CD4-positive, alpha-beta T cell treated with Interleukin-15 for 1 hour (primary cell): ENCODE measurements at regions not wholly inside any gene's neighbourhood (a gene's known extent, or its start where the extent isn't known, plus 50 kb on each side); places are given as distances from the start of the nearest gene placed in this dataset.
"Not testable (repeated sequence)": the region's sequence is repeated elsewhere in the genome, so short reads cannot be mapped to it uniquely, and the experiment has no call there.

Experiments
- DNase-seq: peaks from one replicate; pipeline ENCODE4 v3.0.0-alpha.2; 2020

- no peak for DNase-seq
Observed at GRCh38 chr22:27104449-27104848, 447.1 kb downstream of the MIAT start.

- DNase-seq, result no peak
Observed at GRCh38 chr22:27105142-27106025, 448.0 kb downstream of the MIAT start.

GRCh38 chr22:27106985-27107384 lies 449.6 kb downstream of the MIAT start:
- DNase-seq, result no peak

- no peak for DNase-seq
Observed at GRCh38 chr22:27107386-27107785, 450.0 kb downstream of the MIAT start.

- peak; percentile 43 for DNase-seq
Observed at GRCh38 chr22:27107824-27108223, 450.4 kb downstream of the MIAT start.

GRCh38 chr22:27108425-27109114 lies 451.2 kb downstream of the MIAT start:
- no peak for DNase-seq

- DNase-seq, result not testable (repeated sequence)
Observed at GRCh38 chr22:27109406-27109805, 452.0 kb downstream of the MIAT start.

- DNase-seq, result no peak
Observed at GRCh38 chr22:27110665-27111451, 453.5 kb downstream of the MIAT start.

GRCh38 chr22:27111796-27112672 lies 454.6 kb downstream of the MIAT start:
- no peak for DNase-seq

GRCh38 chr22:27113211-27113635 lies 455.8 kb downstream of the MIAT start:
- DNase-seq, result peak; percentile 73

GRCh38 chr22:27113641-27114040 lies 456.3 kb downstream of the MIAT start:
- no peak for DNase-seq

GRCh38 chr22:27114186-27114585 lies 456.8 kb downstream of the MIAT start:
- DNase-seq, result no peak

- DNase-seq, result no peak
Observed at GRCh38 chr22:27115410-27115809, 458.0 kb downstream of the MIAT start.

GRCh38 chr22:27115816-27116256 lies 458.4 kb downstream of the MIAT start:
- no peak for DNase-seq

GRCh38 chr22:27116312-27117086 lies 459.1 kb downstream of the MIAT start:
- no peak for DNase-seq

- no peak for DNase-seq
Observed at GRCh38 chr22:27120036-27120435, 462.6 kb downstream of the MIAT start.

GRCh38 chr22:27122574-27122973 lies 465.2 kb downstream of the MIAT start:
- DNase-seq, result no peak

- no peak for DNase-seq
Observed at GRCh38 chr22:27123880-27124279, 466.5 kb downstream of the MIAT start.

- peak; percentile 33 for DNase-seq
Observed at GRCh38 chr22:27124351-27124966, 467.1 kb downstream of the MIAT start.

GRCh38 chr22:27125539-27125938 lies 468.2 kb downstream of the MIAT start:
- DNase-seq, result no peak

GRCh38 chr22:27127911-27128310 lies 470.5 kb downstream of the MIAT start:
- no peak for DNase-seq
